GM12801 (cell line): ENCODE measurements at regions not wholly inside any gene's neighbourhood (a gene's known extent, or its start where the extent isn't known, plus 50 kb on each side); places are given as distances from the start of the nearest gene placed in this dataset.

Experiments used
- TF ChIP-seq, protein P1 (sequence below): IDR thresholded peaks from one replicate; pipeline ENCODE4 v1.5.1; 2011; ENCODE audit warnings: control low read depth; ENCODE audit not compliant: insufficient read length; ENCODE audit errors: extremely low read depth

DNA sequence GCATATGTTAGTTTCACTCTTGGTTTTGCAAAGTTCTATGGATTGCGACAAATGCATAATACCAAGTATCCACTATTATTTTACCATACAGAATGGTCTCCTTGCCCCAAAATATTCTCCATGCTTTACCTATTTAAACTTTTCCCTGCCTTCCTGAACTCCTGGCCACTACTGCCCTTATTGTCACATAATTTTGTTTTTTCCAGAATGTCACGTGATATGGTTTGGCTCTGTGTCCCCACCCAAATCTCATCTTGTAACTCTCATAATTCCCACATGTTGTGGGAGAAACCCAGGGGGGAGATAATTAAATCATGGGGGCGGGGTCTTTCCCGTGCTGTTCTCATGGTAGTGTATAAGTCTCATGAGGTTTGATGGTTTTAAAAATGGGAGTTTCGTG is 760.0 kb downstream of the METTL4 start:
- TF ChIP-seq, protein P1, sequence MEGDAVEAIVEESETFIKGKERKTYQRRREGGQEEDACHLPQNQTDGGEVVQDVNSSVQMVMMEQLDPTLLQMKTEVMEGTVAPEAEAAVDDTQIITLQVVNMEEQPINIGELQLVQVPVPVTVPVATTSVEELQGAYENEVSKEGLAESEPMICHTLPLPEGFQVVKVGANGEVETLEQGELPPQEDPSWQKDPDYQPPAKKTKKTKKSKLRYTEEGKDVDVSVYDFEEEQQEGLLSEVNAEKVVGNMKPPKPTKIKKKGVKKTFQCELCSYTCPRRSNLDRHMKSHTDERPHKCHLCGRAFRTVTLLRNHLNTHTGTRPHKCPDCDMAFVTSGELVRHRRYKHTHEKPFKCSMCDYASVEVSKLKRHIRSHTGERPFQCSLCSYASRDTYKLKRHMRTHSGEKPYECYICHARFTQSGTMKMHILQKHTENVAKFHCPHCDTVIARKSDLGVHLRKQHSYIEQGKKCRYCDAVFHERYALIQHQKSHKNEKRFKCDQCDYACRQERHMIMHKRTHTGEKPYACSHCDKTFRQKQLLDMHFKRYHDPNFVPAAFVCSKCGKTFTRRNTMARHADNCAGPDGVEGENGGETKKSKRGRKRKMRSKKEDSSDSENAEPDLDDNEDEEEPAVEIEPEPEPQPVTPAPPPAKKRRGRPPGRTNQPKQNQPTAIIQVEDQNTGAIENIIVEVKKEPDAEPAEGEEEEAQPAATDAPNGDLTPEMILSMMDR: no peak

DNA sequence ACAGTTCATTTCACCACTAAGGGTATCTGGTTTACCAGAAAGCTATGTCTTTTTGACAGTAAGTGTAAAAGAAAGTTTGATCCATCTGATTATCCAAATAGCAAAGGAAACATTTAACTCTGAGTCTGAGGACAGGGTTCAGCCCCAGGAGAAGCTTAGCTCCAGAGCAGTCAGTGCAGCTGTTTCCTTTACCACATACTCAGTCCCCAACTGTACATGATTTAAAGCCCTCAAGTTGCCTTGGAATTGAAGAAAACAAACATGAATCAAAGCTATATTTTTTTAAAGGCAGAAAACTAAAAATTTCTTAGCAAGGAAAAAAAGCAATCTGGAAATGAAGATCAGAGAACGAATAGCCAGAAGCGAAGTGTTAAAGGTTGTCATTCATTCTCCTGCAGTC is 746.0 kb downstream of the METTL4 start:
- TF ChIP-seq, protein P1: no peak

DNA sequence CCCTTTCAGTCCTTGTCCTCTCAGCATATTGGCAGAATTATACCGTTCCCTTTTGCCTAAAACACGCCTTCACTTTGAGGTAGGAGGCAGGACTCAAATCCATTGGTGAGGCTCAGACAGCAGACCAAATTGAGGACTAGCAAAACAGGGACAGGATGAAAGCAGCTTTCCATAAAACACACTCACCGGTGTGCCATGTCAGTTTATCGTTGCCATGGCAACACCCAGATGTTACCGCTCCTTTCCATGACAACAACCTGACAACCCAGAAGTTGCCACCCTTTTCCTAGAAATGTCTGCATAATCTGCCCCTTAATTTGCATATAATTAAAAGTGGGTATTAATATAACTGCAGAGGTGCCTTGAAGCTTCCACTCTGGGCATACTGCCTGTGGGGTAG is 730.4 kb downstream of the METTL4 start:
- TF ChIP-seq, protein P1: no peak

DNA sequence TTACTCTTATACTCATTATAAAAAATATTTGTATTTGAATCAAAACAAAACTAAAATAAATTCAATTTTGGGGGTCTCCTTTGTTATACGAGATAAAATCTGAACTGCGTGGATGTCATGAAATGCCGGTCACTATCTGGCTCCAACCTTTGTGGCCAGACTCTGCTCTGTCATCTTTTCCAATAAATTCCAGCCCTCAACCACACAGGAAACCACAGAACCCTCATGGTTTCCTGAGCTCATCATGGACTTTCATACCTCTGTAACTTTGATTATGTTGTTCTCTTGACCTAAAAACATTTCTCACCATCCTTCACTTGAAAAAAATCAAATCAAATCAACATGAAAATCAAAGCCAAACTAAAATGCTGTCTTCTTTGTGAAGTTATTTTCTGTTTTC is 724.7 kb downstream of the METTL4 start:
- TF ChIP-seq, protein P1: no peak

DNA sequence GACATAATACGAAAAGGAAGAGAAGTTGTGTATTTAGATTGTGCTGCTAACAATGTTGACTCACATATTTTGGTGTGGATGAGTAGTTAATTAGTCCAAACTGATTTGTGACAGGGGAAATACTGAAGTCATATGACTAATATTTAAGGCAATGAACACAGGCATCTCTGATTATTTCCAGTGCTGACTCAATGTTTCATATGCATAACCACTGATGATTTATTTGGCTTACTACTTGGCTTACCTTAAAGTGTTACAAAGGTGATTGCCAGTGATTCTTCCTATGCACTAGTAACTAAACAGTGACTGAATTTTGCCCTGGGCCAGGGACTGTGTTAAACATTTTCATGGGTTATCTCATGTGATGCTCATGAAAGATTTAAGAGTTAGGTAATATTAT is 722.6 kb downstream of the METTL4 start:
- TF ChIP-seq, protein P1: no peak

DNA sequence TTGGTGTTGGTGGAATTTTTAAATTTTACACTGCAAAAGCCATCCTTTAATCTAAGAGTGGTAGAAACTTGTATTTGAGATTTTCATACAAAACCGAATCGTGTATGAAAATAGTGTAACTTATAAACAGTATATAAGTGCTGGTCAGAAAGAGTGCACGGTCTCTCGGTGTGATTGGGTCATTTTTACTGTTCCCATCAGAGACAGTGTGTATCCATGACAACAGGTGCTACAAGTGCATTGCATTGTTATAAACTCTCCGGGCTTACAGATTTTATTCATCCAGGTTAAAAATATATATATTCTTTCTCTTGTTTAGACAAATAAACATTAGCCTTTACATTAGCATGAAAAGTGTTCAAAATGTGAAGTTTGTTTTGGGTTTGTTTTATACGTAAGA is 721.9 kb downstream of the METTL4 start:
- TF ChIP-seq, protein P1: no peak

DNA sequence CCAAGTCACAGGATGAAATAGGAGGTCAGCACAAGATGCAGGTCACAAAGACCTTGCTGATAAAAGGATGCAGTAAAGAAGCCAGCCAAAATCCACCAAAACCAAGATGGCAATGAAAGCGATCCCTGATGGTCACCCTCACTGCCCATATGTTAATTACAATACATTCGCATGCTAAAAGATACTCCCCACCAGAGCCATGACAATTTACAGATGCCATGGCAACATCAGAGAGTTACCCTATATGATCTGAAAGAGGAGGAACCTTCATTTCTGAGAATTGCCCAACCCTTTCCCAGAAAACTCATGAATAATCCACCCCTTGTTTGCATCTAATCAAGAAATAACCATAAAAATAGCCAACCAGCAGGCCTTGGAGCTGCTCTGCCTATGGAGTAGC is 709.8 kb downstream of the METTL4 start:
- TF ChIP-seq, protein P1: no peak

DNA sequence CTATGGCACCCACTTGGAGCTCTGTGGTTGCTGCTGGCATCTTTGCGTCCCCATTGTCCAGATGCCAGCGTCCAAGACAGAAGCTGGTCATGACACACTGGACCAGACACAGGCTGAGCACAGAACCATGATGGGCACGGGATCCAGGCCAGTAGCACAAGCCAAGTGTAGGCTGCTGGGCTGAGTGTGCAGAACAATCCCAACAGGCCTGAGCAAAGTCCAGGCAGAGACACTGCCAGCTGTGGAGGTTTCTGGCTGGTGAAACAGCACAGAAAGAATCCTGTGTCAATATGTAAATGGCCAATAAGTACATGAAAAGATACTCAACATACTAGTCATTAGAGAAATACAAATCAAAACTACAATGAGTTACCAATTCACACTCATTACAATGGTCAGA is 705.4 kb downstream of the METTL4 start:
- TF ChIP-seq, protein P1: no peak
